ENCODE measurements at regions not wholly inside any gene's neighbourhood (a gene's known extent, or its start where the extent isn't known, plus 50 kb on each side); places are given as distances from the start of the nearest gene placed in this dataset.

DNA sequence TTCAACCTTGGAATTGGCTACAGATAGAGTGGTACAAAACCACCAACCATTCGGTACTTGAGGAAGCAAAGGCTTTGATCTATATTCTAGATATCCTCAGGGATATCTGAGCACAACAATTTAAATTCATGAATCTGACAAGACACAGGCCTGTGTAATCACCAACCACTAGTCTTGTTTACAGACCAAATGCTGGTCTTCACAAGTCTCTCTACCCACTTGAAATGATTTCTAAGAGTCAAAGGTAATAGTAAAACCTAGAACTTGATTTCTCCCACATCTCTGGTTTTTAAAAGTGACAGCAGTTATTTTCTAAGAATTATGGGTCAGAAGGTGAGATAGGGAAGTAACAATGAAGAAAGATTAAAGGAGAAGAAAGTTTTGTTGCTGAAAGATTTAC lies 613.7 kb upstream of the ACVR2A start:
- Mint-ChIP-seq H3K4me3 (no peak overlapping the region), H3K4me1 (no peaks in the 10 kb centered on the region), H3K27me3 (no peaks in the 10 kb centered on the region), H3K27ac (no peak overlapping the region), H3K36me3 (no peaks in the 10 kb centered on the region), H3K9me3 (no peaks in the 10 kb centered on the region)
- DNase-seq (ENCODE audit: low spot score in 2 of 2) = no peak
- ATAC-seq (ENCODE audit: low read depth) = no peak

DNA sequence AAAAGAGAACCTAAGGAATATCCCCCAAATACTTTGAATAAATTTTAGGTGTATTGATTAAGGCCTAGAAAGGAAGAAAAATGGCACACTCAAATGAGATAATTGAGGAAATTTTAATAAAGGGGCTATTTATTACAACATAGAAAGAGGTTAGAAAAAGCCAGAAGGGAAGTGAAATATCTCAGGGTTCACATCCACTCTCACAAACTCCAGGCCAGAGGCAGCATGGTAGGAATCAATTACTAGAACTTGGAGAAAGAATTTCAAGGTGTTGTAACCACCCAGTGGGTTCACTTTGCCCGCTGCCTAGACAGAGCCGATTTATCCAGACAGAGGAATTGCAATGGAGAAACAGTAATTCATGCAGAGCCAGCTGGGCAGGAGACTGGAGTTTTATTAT lies 617.5 kb upstream of the ACVR2A start:
- Mint-ChIP-seq H3K27ac (no peak overlapping the region), H3K4me1 (no peaks in the 10 kb centered on the region), H3K27me3 (no peaks in the 10 kb centered on the region), H3K9me3 (no peaks in the 10 kb centered on the region), H3K4me3 (no peak overlapping the region), H3K36me3 (no peaks in the 10 kb centered on the region)
- DNase-seq (ENCODE audit: low spot score in 2 of 2) (no peak), ATAC-seq (ENCODE audit: low read depth) (no peak)

DNA sequence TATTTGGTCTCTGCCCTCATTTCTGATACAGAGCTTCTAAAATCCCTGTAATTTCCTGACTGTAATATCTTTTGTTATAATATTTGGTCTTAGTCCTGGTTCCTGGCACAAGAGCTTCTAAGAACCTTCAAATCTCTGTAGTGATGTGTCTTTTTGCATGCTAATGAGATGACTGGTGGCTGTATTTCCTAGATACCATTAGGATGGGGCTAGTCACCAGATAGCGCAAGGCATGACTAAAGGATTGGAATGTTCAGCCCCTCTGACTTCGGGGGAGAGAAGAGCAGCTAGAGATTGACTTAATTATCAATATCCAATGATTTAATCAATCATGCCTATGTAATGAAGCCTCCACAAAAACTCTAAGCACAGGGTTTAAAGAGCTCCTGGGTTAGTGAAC lies 620.8 kb upstream of the ACVR2A start:
- H3K9me3 Mint-ChIP-seq = peaks cover 2% of the 10 kb centered on the region
- no peak overlapping the region for H3K4me3 Mint-ChIP-seq

DNA sequence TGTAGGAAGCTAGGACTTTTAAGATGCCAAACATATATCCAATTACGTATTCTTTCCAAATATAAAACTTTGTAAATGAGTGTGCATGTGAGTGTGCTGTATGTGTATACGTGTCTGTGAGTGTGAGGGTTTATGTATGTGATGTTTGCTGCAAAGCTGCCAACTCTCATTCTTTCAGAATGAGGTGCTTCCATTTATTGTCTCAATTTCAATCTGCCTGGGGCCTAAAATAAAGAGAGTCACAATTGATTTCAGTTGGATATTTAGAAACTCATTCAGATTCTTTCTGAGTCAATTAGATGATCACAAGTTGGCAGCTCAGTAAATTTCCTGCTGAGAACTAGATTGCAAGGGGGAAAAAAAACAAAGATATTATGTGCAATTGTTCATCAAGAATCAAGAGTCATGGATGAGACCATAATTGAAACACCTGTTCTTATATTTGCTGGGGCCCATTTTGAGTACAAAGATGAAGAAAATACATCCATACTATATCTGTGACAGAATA lies 621.2 kb upstream of the ACVR2A start:
- H3K4me1 Mint-ChIP-seq = no peaks in the 10 kb centered on the region
- ATAC-seq (ENCODE audit: low read depth) (no peak), DNase-seq (ENCODE audit: low spot score in 2 of 2) (no peak)
- H3K4me3 Mint-ChIP-seq = no peak overlapping the region
- H3K27me3 Mint-ChIP-seq = no peaks in the 10 kb centered on the region
- peaks cover 3% of the 10 kb centered on the region for H3K9me3 Mint-ChIP-seq
- no peak overlapping the region for H3K27ac Mint-ChIP-seq
- no peaks in the 10 kb centered on the region for H3K36me3 Mint-ChIP-seq

More for the DNA sequence above, 620.8 kb upstream of the ACVR2A start:
- H3K4me1 Mint-ChIP-seq = no peaks in the 10 kb centered on the region
- no peak for ATAC-seq (ENCODE audit: low read depth)
- no peak for DNase-seq (ENCODE audit: low spot score in 2 of 2)
- H3K27me3 Mint-ChIP-seq = no peaks in the 10 kb centered on the region
- no peaks in the 10 kb centered on the region for H3K36me3 Mint-ChIP-seq
- no peak overlapping the region for H3K27ac Mint-ChIP-seq

DNA sequence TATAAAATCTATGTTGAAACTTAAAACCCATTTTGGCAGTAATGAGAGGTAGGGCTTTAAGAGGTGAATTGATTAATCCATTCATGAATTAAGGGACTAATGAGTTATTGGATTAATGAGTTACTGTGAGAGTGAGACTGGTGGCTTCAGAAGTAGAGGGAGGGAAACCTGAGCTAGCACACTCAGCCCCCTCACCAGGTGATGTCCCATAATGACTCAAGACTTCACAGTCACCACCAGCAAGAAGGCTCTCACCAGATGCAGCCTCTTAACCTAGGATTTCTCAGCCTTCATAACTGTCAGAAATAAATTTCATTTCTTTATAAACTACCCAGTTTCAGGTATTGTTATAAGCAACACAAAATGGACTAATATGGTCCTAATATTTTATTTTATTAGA lies 621.7 kb upstream of the ACVR2A start:
- H3K27ac Mint-ChIP-seq = no peak overlapping the region
- no peak for ATAC-seq (ENCODE audit: low read depth)
- H3K4me3 Mint-ChIP-seq = no peak overlapping the region
- DNase-seq (ENCODE audit: low spot score in 2 of 2) = no peak
- H3K4me1 Mint-ChIP-seq = no peaks in the 10 kb centered on the region
- H3K36me3 Mint-ChIP-seq = no peaks in the 10 kb centered on the region
- peaks cover 3% of the 10 kb centered on the region for H3K9me3 Mint-ChIP-seq
- H3K27me3 Mint-ChIP-seq = no peaks in the 10 kb centered on the region

DNA sequence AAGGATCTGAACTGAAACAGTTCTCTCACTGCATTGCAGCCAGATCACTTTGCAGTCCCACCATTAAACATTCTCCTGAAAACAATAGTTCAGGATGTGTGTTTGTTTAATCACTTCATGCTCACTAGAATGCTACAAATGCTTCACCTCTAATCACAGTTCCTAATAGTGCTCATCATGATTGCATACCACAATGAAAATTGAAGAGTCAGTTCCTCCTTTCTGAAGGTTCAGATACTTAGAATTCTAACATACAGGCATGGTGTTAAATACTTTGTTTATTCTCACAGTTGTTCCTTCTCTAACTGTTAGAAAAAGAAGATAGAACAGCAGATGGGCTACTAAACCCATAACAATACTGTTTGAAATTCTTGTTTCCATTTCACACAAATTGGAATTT lies 622.3 kb upstream of the ACVR2A start:
- H3K36me3 Mint-ChIP-seq = no peaks in the 10 kb centered on the region
- H3K27ac Mint-ChIP-seq = no peak overlapping the region
- no peaks in the 10 kb centered on the region for H3K4me1 Mint-ChIP-seq
- no peaks in the 10 kb centered on the region for H3K27me3 Mint-ChIP-seq
- H3K9me3 Mint-ChIP-seq = peaks cover 3% of the 10 kb centered on the region
- DNase-seq (ENCODE audit: low spot score in 2 of 2) (no peak), ATAC-seq (ENCODE audit: low read depth) (no peak)
- no peak overlapping the region for H3K4me3 Mint-ChIP-seq

DNA sequence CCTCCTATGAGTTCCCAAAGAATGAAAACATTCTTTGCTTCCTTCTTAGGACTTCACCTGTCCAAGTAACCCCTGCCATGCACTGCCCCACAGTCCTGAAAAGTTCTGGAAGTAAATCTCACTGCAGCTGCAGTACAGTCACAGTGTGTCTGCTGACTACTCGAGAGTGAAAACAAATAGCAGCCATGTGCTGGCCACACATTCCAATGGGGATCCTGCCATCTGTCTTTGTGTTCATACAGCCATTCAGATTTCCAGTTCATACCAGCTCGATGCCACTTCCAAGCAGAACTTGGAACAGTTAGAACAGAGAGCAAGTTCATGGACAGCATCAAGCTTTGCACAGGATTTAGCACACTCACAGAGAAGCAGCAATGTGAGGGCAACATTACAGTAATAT lies 629.9 kb upstream of the ACVR2A start:
- ATAC-seq (ENCODE audit: low read depth) (no peak), DNase-seq (ENCODE audit: low spot score in 2 of 2) (no peak)
- Mint-ChIP-seq H3K36me3 (no peaks in the 10 kb centered on the region), H3K27me3 (no peaks in the 10 kb centered on the region), H3K9me3 (peaks cover 3% of the 10 kb centered on the region), H3K4me1 (no peaks in the 10 kb centered on the region), H3K4me3 (no peak overlapping the region), H3K27ac (no peak overlapping the region)

DNA sequence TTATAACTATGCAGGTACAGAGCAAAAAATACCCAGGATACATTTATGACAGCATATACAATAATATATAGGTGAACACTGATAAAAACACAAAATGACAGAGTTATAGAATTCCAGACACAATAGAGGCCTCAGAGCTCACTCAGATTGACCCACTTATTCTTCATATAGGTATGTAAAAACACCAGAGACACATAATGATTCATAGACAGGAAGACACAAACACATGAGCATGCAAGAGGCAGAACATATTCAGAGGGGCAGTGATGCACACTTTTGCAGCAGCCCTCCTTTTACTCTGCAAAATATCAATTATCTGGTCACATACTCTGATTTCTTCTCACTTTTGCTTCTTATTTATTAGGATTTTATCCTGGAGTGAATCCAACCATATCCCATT lies 633.3 kb upstream of the ACVR2A start:
- no peak for DNase-seq (ENCODE audit: low spot score in 2 of 2)
- Mint-ChIP-seq H3K4me3 (no peak overlapping the region), H3K4me1 (no peaks in the 10 kb centered on the region), H3K27me3 (no peaks in the 10 kb centered on the region), H3K9me3 (no peaks in the 10 kb centered on the region), H3K27ac (no peak overlapping the region), H3K36me3 (no peaks in the 10 kb centered on the region)
- no peak for ATAC-seq (ENCODE audit: low read depth)

DNA sequence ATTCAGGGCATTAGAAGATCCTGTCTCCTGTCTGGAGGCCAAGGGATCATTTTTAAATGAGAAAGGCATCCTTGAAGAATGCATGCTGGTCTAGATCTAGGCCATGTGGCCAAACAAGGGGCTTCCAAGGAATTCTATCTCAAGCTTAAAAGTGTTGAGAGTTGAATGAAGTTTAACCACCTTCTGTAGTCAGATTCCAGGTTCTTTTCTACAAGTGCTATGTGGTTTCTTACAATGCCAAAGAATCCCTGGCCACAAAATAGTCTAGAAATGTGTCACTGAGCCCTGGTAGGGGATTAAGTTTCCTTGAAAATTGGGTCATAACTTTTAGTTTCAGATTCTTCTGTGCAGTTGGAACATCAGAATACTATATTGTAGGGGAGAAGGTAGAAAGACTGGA lies 640.7 kb upstream of the ACVR2A start:
- Mint-ChIP-seq H3K27me3 (no peaks in the 10 kb centered on the region), H3K36me3 (no peaks in the 10 kb centered on the region), H3K9me3 (peaks cover 6% of the 10 kb centered on the region), H3K4me1 (no peaks in the 10 kb centered on the region), H3K27ac (no peak overlapping the region), H3K4me3 (no peak overlapping the region)
- DNase-seq (ENCODE audit: low spot score in 2 of 2) = no peak
- ATAC-seq (ENCODE audit: low read depth) = no peak

DNA sequence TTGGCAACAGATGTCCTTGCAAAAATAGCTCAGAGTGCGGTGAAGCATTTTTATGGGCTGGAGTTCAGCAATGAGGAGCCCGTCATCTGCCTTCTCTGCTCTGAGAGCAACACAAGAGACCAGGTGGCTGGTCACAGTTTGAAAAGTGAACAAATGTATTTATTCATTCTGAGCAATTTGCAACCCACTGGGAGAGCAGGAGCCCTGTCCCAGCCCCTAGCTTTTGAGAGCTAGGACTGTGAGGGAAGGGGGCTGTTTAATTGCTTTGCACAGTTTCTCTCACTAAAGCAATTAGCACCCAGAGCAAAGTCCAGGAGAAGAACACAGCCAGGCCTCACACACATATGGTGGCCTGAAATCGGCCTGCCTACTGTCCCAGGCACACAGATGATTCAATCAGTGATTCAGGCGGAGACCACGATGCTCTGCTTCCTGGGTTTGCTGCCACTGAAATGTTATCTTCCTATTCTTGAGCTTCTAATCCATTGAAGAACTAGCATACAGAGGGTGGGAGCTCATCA lies 646.1 kb upstream of the ACVR2A start:
- H3K4me1 Mint-ChIP-seq = no peaks in the 10 kb centered on the region
- ATAC-seq (ENCODE audit: low read depth) = no peak
- no peak for DNase-seq (ENCODE audit: low spot score in 2 of 2)
- H3K9me3 Mint-ChIP-seq = peaks cover 2% of the 10 kb centered on the region
- H3K36me3 Mint-ChIP-seq = no peaks in the 10 kb centered on the region
- H3K27me3 Mint-ChIP-seq = no peaks in the 10 kb centered on the region
- H3K4me3 Mint-ChIP-seq = no peak overlapping the region
- H3K27ac Mint-ChIP-seq = no peak overlapping the region

DNA sequence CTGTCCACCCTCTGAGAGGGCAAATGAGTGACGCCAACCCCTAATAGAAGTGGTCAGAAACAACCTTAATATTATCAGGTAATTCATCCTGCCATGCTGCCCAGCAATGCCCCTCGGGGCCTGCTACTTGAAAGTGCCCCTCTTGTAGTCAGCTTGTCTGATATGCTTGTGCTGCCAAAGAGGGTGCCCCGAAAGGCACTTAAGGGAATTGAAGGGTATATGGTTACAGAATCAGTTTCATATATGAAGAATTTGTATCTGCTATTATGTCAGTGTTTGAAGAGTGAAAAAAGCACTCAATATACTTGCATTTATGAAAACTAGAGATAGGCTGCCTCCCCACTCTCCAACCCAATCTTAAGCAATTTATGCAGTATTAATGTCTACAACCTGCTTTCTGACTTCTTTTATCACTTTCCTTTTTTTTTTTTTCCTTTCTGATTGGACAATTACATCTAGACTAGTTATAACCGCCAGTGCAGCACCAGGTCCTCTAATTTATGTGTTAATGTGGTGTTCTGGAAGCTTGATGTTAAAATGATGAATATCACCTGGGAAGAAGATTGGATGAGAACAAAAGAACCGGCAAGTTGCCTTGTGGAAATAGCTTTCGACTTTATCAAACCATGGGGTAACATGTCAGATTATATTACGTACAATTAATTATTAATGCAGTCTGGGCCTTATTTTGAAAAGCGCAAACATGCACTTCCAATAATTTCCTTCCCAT lies 646.9 kb upstream of the ACVR2A start:
- H3K4me1 Mint-ChIP-seq = no peaks in the 10 kb centered on the region
- no peaks in the 10 kb centered on the region for H3K27me3 Mint-ChIP-seq
- no peak overlapping the region for H3K4me3 Mint-ChIP-seq
- DNase-seq (ENCODE audit: low spot score in 2 of 2) (no peak), ATAC-seq (ENCODE audit: low read depth) (no peak)
- no peak overlapping the region for H3K27ac Mint-ChIP-seq
- no peaks in the 10 kb centered on the region for H3K36me3 Mint-ChIP-seq
- H3K9me3 Mint-ChIP-seq = peaks cover 2% of the 10 kb centered on the region

DNA sequence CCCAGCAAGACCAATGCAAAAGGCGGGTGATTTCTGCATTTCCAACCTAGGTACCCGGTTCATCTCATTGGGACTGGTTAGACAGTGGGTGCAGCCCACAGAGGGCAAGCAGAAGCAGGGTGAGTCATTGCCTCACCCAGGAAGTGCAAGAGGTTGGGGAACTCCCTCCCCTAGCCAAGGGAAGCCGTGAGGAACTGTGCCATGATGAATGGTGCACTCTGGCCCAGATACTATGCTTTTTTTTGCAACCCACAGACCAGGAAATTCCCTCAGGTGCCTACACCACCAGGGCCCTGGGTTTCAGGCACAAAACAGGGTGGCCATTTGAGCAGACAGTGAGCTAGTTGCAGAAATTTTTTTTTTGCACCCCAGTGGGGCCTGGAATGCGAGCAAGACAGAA lies 662.6 kb upstream of the ACVR2A start:
- peaks cover 7% of the 10 kb centered on the region for H3K9me3 Mint-ChIP-seq
- peak overlapping the region; percentile 38 for H3K27ac Mint-ChIP-seq
- no peak overlapping the region for H3K4me3 Mint-ChIP-seq
- H3K27me3 Mint-ChIP-seq = peaks cover 1% of the 10 kb centered on the region
- H3K36me3 Mint-ChIP-seq = no peaks in the 10 kb centered on the region
- ATAC-seq (ENCODE audit: low read depth) (peak; percentile 35), DNase-seq (ENCODE audit: low spot score in 2 of 2) (no peak)
- peaks cover 5% of the 10 kb centered on the region for H3K4me1 Mint-ChIP-seq

DNA sequence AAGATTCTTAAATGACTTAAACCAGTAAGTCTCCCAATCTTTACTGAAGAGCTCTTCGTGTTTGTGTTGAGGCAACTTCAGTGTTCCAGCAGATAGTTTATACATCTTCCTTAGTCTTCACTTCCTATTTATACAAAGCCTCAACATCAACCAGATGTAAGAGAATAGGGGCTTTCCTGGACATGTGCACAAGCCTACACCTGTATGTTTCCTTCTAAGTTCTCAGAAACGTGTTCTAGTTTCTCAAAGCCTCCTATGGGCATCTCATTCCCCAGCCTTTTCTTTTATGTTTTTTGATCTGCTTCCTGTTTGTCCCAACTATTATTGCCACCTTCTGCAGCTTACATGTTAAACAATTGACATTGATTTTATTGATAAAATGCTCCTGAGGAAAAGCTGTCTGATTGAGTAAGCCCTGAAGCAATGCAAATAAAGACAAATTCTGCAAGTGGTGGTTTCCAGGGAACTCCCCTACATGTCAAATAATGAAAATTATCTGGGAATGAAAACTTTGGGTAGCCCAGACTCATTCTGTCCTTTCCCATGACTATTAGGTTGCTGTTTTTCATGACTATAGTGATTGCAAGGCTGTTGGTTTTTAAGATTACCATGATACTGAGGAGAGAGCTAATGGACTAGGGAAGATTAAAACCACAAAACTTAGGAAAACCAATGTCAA lies 663.3 kb upstream of the ACVR2A start:
- H3K4me3 Mint-ChIP-seq = no peak overlapping the region
- no peak overlapping the region for H3K27ac Mint-ChIP-seq
- peak; percentile 53 for ATAC-seq (ENCODE audit: low read depth)
- peaks cover 1% of the 10 kb centered on the region for H3K27me3 Mint-ChIP-seq
- no peak for DNase-seq (ENCODE audit: low spot score in 2 of 2)
- H3K4me1 Mint-ChIP-seq = peaks cover 5% of the 10 kb centered on the region
- no peaks in the 10 kb centered on the region for H3K36me3 Mint-ChIP-seq
- H3K9me3 Mint-ChIP-seq = peaks cover 7% of the 10 kb centered on the region

DNA sequence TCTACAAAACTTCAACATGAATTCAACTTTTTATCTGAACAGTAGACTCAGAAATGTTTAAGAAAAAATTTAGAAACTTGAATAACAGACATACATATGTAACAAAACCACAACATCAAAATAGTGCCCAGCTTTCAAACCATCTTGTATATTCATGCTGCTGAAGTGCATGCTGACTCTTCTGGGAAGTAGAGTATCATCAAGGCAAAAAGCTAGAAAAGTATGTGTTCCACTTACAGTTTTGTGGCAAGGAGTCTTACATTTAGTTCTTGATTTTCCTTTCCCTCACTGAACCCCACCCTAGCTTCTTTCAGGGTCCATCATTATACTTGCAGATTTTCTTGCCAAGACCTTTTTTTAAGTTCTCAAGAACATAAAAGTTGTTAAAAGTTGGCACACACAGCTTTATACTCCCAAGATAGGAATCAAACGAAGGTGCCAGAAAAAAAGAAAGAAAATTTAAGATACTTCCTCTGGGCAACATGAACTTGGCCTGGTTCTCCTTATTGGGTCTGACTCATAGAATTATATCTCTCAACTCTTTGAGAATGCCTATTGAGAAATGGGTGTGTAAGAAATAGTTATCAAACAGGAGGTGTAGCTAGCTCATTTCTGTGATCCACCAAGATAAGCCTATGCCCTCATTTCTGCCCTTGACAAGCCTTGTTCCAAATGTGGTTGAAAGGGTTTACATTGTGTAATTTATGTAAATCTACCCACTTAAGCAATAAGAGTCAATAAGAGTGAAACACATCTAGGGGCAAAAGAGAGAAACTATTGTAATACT lies 667.6 kb upstream of the ACVR2A start:
- H3K9me3 Mint-ChIP-seq = peaks cover 3% of the 10 kb centered on the region
- no peak overlapping the region for H3K4me3 Mint-ChIP-seq
- no peak for ATAC-seq (ENCODE audit: low read depth)
- no peak overlapping the region for H3K27ac Mint-ChIP-seq
- DNase-seq (ENCODE audit: low spot score in 2 of 2) = no peak
- H3K4me1 Mint-ChIP-seq = peaks cover 5% of the 10 kb centered on the region
- H3K36me3 Mint-ChIP-seq = no peaks in the 10 kb centered on the region
- no peaks in the 10 kb centered on the region for H3K27me3 Mint-ChIP-seq

Measured in memory B cell (primary cell).